ENCODE measurements at regions not wholly inside any gene's neighbourhood (a gene's known extent, or its start where the extent isn't known, plus 50 kb on each side); places are given as distances from the start of the nearest gene placed in this dataset.

- no peak overlapping the region for H2AFZ ChIP-seq (ENCODE audit: control insufficient read depth, low read depth, low read length)
- intact Hi-C loops (cut with micrococcal nuclease; ENCODE audit: unreplicated experiment) = no loop called here
- FAIRE-seq = no peak
- TF ChIP-seq ZSCAN29 (IDR thresholded peaks at IDR 0.05) (no peak), USF2 (IDR thresholded peaks at IDR 0.05; ENCODE audit: borderline replicate concordance, low read depth, low read length) (no peak), NRF1 (conservative IDR thresholded peaks at IDR 0.05; ENCODE audit: low read depth, low read length) (no peak), POLR2AphosphoS5 (IDR thresholded peaks at IDR 0.05; ENCODE audit: low read length) (no peak), GATAD2B (conservative IDR thresholded peaks at IDR 0.05; ENCODE audit: low read depth) (no peak), ZNF622 (IDR thresholded peaks at IDR 0.05) (no peak), MYC (IDR thresholded peaks at IDR 0.05; ENCODE audit: insufficient read depth, insufficient read length, insufficient replicate concordance, low read length, severe bottlenecking) (no peak), EP300 (IDR thresholded peaks at IDR 0.05; ENCODE audit: borderline replicate concordance in 1 of 2, control insufficient read depth in 1 of 2, low read depth in 2 of 2, low read length in 2 of 2) (no peak), POU2F2 (IDR thresholded peaks at IDR 0.05; ENCODE audit: borderline replicate concordance, low read depth, low read length) (no peak), TCF7 (IDR thresholded peaks at IDR 0.05; ENCODE audit: borderline replicate concordance) (no peak), PML (IDR thresholded peaks at IDR 0.05; ENCODE audit: low read length) (no peak), FOXM1 (IDR thresholded peaks at IDR 0.05; ENCODE audit: low read depth, low read length) (no peak), JUND (IDR thresholded peaks at IDR 0.05; ENCODE audit: low read depth, low read length) (no peak)
- TF ChIP-seq, protein P1, sequence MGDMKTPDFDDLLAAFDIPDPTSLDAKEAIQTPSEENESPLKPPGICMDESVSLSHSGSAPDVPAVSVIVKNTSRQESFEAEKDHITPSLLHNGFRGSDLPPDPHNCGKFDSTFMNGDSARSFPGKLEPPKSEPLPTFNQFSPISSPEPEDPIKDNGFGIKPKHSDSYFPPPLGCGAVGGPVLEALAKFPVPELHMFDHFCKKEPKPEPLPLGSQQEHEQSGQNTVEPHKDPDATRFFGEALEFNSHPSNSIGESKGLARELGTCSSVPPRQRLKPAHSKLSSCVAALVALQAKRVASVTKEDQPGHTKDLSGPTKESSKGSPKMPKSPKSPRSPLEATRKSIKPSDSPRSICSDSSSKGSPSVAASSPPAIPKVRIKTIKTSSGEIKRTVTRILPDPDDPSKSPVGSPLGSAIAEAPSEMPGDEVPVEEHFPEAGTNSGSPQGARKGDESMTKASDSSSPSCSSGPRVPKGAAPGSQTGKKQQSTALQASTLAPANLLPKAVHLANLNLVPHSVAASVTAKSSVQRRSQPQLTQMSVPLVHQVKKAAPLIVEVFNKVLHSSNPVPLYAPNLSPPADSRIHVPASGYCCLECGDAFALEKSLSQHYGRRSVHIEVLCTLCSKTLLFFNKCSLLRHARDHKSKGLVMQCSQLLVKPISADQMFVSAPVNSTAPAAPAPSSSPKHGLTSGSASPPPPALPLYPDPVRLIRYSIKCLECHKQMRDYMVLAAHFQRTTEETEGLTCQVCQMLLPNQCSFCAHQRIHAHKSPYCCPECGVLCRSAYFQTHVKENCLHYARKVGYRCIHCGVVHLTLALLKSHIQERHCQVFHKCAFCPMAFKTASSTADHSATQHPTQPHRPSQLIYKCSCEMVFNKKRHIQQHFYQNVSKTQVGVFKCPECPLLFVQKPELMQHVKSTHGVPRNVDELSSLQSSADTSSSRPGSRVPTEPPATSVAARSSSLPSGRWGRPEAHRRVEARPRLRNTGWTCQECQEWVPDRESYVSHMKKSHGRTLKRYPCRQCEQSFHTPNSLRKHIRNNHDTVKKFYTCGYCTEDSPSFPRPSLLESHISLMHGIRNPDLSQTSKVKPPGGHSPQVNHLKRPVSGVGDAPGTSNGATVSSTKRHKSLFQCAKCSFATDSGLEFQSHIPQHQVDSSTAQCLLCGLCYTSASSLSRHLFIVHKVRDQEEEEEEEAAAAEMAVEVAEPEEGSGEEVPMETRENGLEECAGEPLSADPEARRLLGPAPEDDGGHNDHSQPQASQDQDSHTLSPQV (IDR thresholded peaks at IDR 0.05) = no peak
- TF ChIP-seq, protein P2, sequence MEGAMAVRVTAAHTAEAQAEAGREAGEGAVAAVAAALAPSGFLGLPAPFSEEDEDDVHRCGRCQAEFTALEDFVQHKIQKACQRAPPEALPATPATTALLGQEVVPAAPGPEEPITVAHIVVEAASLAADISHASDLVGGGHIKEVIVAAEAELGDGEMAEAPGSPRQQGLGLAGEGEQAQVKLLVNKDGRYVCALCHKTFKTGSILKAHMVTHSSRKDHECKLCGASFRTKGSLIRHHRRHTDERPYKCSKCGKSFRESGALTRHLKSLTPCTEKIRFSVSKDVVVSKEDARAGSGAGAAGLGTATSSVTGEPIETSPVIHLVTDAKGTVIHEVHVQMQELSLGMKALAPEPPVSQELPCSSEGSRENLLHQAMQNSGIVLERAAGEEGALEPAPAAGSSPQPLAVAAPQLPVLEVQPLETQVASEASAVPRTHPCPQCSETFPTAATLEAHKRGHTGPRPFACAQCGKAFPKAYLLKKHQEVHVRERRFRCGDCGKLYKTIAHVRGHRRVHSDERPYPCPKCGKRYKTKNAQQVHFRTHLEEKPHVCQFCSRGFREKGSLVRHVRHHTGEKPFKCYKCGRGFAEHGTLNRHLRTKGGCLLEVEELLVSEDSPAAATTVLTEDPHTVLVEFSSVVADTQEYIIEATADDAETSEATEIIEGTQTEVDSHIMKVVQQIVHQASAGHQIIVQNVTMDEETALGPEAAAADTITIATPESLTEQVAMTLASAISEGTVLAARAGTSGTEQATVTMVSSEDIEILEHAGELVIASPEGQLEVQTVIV (IDR thresholded peaks at IDR 0.05; ENCODE audit: borderline replicate concordance, partially characterized antibody) = no peak
These were observed 1026.4 kb downstream of the DSC3 start for GRCh38 chr18:30016179-30016578.

More at GRCh38 chr18:30016179-30016578, 1026.4 kb downstream of the DSC3 start:
- no peaks in the 10 kb centered on the region for H3K9me3 ChIP-seq (replicated peaks; ENCODE audit: control insufficient read depth, insufficient read depth, low read length)
- ChIA-PET SMC1A (ENCODE audit: uncharacterized antibody, unreplicated experiment) (no interaction called here), POLR2A (no interaction called here), RAD21 (ENCODE audit: unreplicated experiment) (no interaction called here), CTCF (no interaction called here)
- no peak for ATAC-seq
- H3K79me2 ChIP-seq (ENCODE audit: control insufficient read depth, insufficient read depth, low read length) = no peaks in the 10 kb centered on the region
- no peak overlapping the region for H3K4me3 ChIP-seq
- H3K27me3 ChIP-seq (replicated peaks in 1 of 2; ENCODE audit: control insufficient read depth in 2 of 2, insufficient read depth in 2 of 2, low read length in 1 of 2) = no peaks in the 10 kb centered on the region
- in situ Hi-C loops (cut with MboI) = no loop called here
- H3K9ac ChIP-seq (ENCODE audit: control insufficient read depth, insufficient read depth, low read length) = no peak overlapping the region
- no peaks in the 10 kb centered on the region for H3K36me3 ChIP-seq (ENCODE audit: control insufficient read depth in 2 of 2, insufficient read depth in 2 of 2, low read length in 1 of 2)
- H3K4me2 ChIP-seq (ENCODE audit: control insufficient read depth, insufficient read depth) = no peak overlapping the region
- H4K20me1 ChIP-seq (ENCODE audit: control insufficient read depth, insufficient read depth) = no peaks in the 10 kb centered on the region
- no peak overlapping the region for H3K27ac ChIP-seq (ENCODE audit: control insufficient read depth, insufficient read depth)
- 8% methylated on average over 2 of the region's 2 CpGs for WGBS (ENCODE audit: insufficient coverage, insufficient replicate concordance, low lambda C conversion rate, missing lambda C conversion rate)
- no TSS peak for BruUV-seq (replicated peaks)
- no peak for DNase-seq (ENCODE audit: low read depth, low spot score)
- no peaks in the 10 kb centered on the region for H3K4me1 ChIP-seq (ENCODE audit: control insufficient read depth, insufficient read depth, low read length)
